GM12878 (cell line): ENCODE measurements at regions not wholly inside any gene's neighbourhood (a gene's known extent, or its start where the extent isn't known, plus 50 kb on each side); places are given as distances from the start of the nearest gene placed in this dataset.

ENCODE experiments used
- ATAC-seq: fragments of 200-7000 bp; cut with Tn5 transposase; 3 replicates; pipeline ENCODE4 v1.9.1; 2020; ENCODE audit warnings: mild to moderate bottlenecking, moderate library complexity
- BruUV-seq: library from RNA; stranded (reverse); fragments of 400-500 nt; replicated peaks from 2 replicates; lab custom pipeline; 2021; lab: Mats Ljungman, UMichigan
- CTCF ChIA-PET: fragments of 300-600 bp; sonication (Branson Sonifier 250); formaldehyde crosslinking; extraction: SDS; loops from one replicate; lab custom pipeline; 2021; ENCODE audit warnings: inconsistent platforms; lab: Yijun Ruan, JAX
- POLR2A ChIA-PET: fragments of 350-600 bp; formaldehyde crosslinking; extraction: SDS; loops from one replicate; lab custom pipeline; 2021; ENCODE audit warnings: inconsistent platforms; lab: Charles Lee
- RAD21 ChIA-PET: fragments of 300-600 bp; sonication (Branson Sonifier 250); formaldehyde crosslinking; loops from one replicate; lab custom pipeline; 2023; ENCODE audit warnings: antibody characterized with exemption; ENCODE audit not compliant: unreplicated experiment; lab: Charles Lee
- SMC1A ChIA-PET: fragments of 300-600 bp; sonication (Branson Sonifier 250); formaldehyde crosslinking; loops from one replicate; lab custom pipeline; 2023; ENCODE audit not compliant: unreplicated experiment, uncharacterized antibody; lab: Charles Lee
- DNase-seq: peaks from one replicate; pipeline ENCODE4 v3.0.0-alpha.2; 2011; ENCODE audit warnings: low read depth, low spot score
- FAIRE-seq: peaks from 3 replicates; lab custom pipeline; 2011; peaks lifted over from hg19 to GRCh38; lab: Jason Lieb, UNC
- H2AFZ ChIP-seq: 2 replicates; pipeline ENCODE4 v1.6.0; 2011; ENCODE audit warnings: low read depth, low read length, control low read depth; ENCODE audit not compliant: control insufficient read depth
- H3K27ac ChIP-seq: 2 replicates; pipeline ENCODE4 v1.5.1; 2011; ENCODE audit warnings: control low read depth; ENCODE audit not compliant: control insufficient read depth, insufficient read depth
- H3K27me3 ChIP-seq, 2 experiments: replicated peaks in 1 of 2; 2 replicates each; pipeline versions ENCODE4 v1.6.0 to v1.6.1; 2011; ENCODE audit warnings: low read length in 1 of 2; ENCODE audit not compliant: control insufficient read depth in 2 of 2, insufficient read depth in 2 of 2
- H3K36me3 ChIP-seq, 2 experiments: 2 replicates each; pipeline ENCODE4 v1.5.1; 2011; ENCODE audit warnings: low read length in 1 of 2; ENCODE audit not compliant: control insufficient read depth in 2 of 2, insufficient read depth in 2 of 2
- H3K4me1 ChIP-seq: 2 replicates; pipeline ENCODE4 v1.6.1; 2011; ENCODE audit warnings: mild to moderate bottlenecking, low read length, moderate library complexity, mixed read lengths; ENCODE audit not compliant: control insufficient read depth, insufficient read depth
- H3K4me2 ChIP-seq: 2 replicates; pipeline ENCODE4 v1.6.0; 2011; ENCODE audit warnings: control low read depth; ENCODE audit not compliant: control insufficient read depth, insufficient read depth
- H3K4me3 ChIP-seq: fragments of 200-600 bp; sonication (generic); 2 replicates; pipeline ENCODE4 v1.5.1; 2016
- H3K79me2 ChIP-seq: 2 replicates; pipeline ENCODE4 v1.6.0; 2011; ENCODE audit warnings: low read length; ENCODE audit not compliant: control insufficient read depth, insufficient read depth
- H3K9ac ChIP-seq: 2 replicates; pipeline ENCODE4 v1.8.0; 2011; ENCODE audit warnings: low read length, control low read depth, mixed read lengths; ENCODE audit not compliant: control insufficient read depth, insufficient read depth
- H3K9me3 ChIP-seq: replicated peaks from 3 replicates; pipeline ENCODE4 v1.5.1; 2011; ENCODE audit warnings: mild to moderate bottlenecking, low read length; ENCODE audit not compliant: control insufficient read depth, insufficient read depth
- H4K20me1 ChIP-seq: 2 replicates; pipeline ENCODE4 v1.6.0; 2011; ENCODE audit not compliant: control insufficient read depth, insufficient read depth
- CBX3 ChIP-seq: fragments of 200-600 bp; sonication (generic); IDR thresholded peaks from 2 replicates; pipeline ENCODE4 v1.6.1; 2016; ENCODE audit warnings: low read depth, borderline replicate concordance
- CHD2 ChIP-seq: IDR thresholded peaks from 2 replicates; pipeline ENCODE4 v1.6.1; 2011; ENCODE audit warnings: low read depth, low read length, improper control_type of control experiment, borderline replicate concordance
- ZBTB11 ChIP-seq: fragments of 450-650 bp; formaldehyde crosslinking; IDR thresholded peaks from 2 replicates; pipeline ENCODE4 v1.5.0; 2022; ENCODE audit warnings: mild to moderate bottlenecking, missing genetic modification characterization
- WGBS: methylation state at CpG from one replicate; pipeline ENCODE4 v1.1.6; 2016; ENCODE audit warnings: low lambda C conversion rate; ENCODE audit not compliant: insufficient replicate concordance, insufficient coverage; ENCODE audit errors: missing lambda C conversion rate; 5-methylcytosine and 5-hydroxymethylcytosine counted together
- in situ Hi-C: fragments of 300-500 bp; cut with MboI; formaldehyde crosslinking; loops from 9 replicates; pipeline ENCODE4 v1.14.3; 2018; ENCODE audit warnings: mixed read lengths
- intact Hi-C: fragments of 100-400 bp; cut with micrococcal nuclease; formaldehyde crosslinking; loops from one replicate; pipeline ENCODE4 v1.14.2; 2022; ENCODE audit not compliant: unreplicated experiment

- no peak for TF ChIP-seq ZBTB11 (CRISPR knock-in tag)
Observed at GRCh38 chr3:157632075-157632474, 128.9 kb upstream of the VEPH1 start (continued).

GRCh38 chr3:157631478-157631877 is 128.3 kb upstream of the VEPH1 start:
- no peak for FAIRE-seq

More at GRCh38 chr3:157631478-157631877, 128.3 kb upstream of the VEPH1 start:
- Histone ChIP-seq H2AFZ (no peak overlapping the region), H3K36me3 (no peaks in the 10 kb centered on the region), H3K4me1 (no peaks in the 10 kb centered on the region), H3K4me3 (no peak overlapping the region), H3K4me2 (no peak overlapping the region), H3K9ac (no peak overlapping the region), H3K27ac (no peak overlapping the region), H4K20me1 (no peaks in the 10 kb centered on the region), H3K9me3 (no peaks in the 10 kb centered on the region), H3K79me2 (no peaks in the 10 kb centered on the region), H3K27me3 (no peaks in the 10 kb centered on the region; a peak in 1 of 4 replicates)
- ChIA-PET RAD21 (interaction anchor here (0.9 kb wide), 1 partner anchor 14 kb away, joined by 3 read pairs; no protein-coding TSS in a partner anchor), SMC1A (interaction anchor here (0.6 kb wide), 1 partner anchor 281 kb away, joined by 3 read pairs; no protein-coding TSS in a partner anchor), CTCF (no interaction called here), POLR2A (no interaction called here)
- BruUV-seq: no TSS peak
- ATAC-seq (no peak), DNase-seq (no peak)
- TF ChIP-seq CHD2 (no peak), CBX3 (no peak)
- intact Hi-C loops: no loop called here
- in situ Hi-C loops: no loop called here
- 14% methylated on average over 8 of the region's 8 CpGs for WGBS
